ENCODE measurements at regions not wholly inside any gene's neighbourhood (a gene's known extent, or its start where the extent isn't known, plus 50 kb on each side); places are given as distances from the start of the nearest gene placed in this dataset.

DNA sequence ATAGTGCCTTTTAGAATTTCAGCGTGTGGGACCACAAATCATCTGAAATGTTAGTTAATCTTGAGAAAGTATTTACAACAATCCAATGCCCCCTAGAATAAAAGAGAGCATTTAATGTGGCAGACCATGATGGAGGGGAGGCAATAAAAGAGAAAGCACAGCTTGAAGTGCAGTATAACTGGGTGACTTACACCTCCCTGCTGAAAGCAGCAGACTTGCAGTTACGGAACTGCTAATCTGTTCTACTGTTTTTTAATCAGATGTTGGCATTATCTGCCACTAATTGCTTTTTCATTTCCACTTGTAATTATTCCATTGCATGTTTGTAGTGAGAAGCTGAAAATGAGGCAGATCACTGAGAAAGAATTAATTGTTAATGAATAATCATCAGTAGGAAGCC, 130.5 kb upstream of the ITGA4 start:
- H3K27ac ChIP-seq (ENCODE audit: low read depth, low read length): no peak overlapping the region
- H3K36me3 Mint-ChIP-seq (ENCODE audit: low read depth, unreplicated experiment): no peaks in the 10 kb centered on the region
- H3K79me2 ChIP-seq (ENCODE audit: insufficient read depth, low read length): no peaks in the 10 kb centered on the region
- H3K4me2 ChIP-seq (ENCODE audit: low read length): no peak overlapping the region
- H4K20me1 ChIP-seq (ENCODE audit: insufficient read depth, low read length): no peaks in the 10 kb centered on the region
- no peaks in the 10 kb centered on the region for H3K4me1 Mint-ChIP-seq (ENCODE audit: low read depth, unreplicated experiment)
- no peak overlapping the region for H3K4me3 Mint-ChIP-seq (ENCODE audit: unreplicated experiment)
- FAIRE-seq (no peak), DNase-seq (ENCODE audit: low read depth) (no peak)
- no peak overlapping the region for H3K4me3 ChIP-seq (ENCODE audit: insufficient read depth, low read depth, low read length)
- H3K27me3 Mint-ChIP-seq (ENCODE audit: low read depth, unreplicated experiment): no peaks in the 10 kb centered on the region
- no peaks in the 10 kb centered on the region for H3K9me3 Mint-ChIP-seq (ENCODE audit: unreplicated experiment)
- no peak overlapping the region for H2AFZ ChIP-seq (ENCODE audit: low read depth, low read length)
- H3K27me3 ChIP-seq (ENCODE audit: insufficient read depth, low read length): no peaks in the 10 kb centered on the region
- no peaks in the 10 kb centered on the region for H3K9me3 ChIP-seq (ENCODE audit: insufficient read depth, low read depth, low read length)
- no peak overlapping the region for H3K9ac ChIP-seq (ENCODE audit: low read length)
- H3K4me1 ChIP-seq (ENCODE audit: insufficient read depth, low read length): no peaks in the 10 kb centered on the region
- H3K36me3 ChIP-seq (ENCODE audit: insufficient read depth, low read length): no peaks in the 10 kb centered on the region
- H3K27ac Mint-ChIP-seq (ENCODE audit: unreplicated experiment): no peak overlapping the region
- TF ChIP-seq EZH2 (IDR thresholded peaks at IDR 0.05; ENCODE audit: insufficient read depth, low read length): no peak
- TF ChIP-seq, protein P1, sequence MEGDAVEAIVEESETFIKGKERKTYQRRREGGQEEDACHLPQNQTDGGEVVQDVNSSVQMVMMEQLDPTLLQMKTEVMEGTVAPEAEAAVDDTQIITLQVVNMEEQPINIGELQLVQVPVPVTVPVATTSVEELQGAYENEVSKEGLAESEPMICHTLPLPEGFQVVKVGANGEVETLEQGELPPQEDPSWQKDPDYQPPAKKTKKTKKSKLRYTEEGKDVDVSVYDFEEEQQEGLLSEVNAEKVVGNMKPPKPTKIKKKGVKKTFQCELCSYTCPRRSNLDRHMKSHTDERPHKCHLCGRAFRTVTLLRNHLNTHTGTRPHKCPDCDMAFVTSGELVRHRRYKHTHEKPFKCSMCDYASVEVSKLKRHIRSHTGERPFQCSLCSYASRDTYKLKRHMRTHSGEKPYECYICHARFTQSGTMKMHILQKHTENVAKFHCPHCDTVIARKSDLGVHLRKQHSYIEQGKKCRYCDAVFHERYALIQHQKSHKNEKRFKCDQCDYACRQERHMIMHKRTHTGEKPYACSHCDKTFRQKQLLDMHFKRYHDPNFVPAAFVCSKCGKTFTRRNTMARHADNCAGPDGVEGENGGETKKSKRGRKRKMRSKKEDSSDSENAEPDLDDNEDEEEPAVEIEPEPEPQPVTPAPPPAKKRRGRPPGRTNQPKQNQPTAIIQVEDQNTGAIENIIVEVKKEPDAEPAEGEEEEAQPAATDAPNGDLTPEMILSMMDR (IDR thresholded peaks at IDR 0.05; ENCODE audit: insufficient read depth, low read depth, low read length): no peak

DNA sequence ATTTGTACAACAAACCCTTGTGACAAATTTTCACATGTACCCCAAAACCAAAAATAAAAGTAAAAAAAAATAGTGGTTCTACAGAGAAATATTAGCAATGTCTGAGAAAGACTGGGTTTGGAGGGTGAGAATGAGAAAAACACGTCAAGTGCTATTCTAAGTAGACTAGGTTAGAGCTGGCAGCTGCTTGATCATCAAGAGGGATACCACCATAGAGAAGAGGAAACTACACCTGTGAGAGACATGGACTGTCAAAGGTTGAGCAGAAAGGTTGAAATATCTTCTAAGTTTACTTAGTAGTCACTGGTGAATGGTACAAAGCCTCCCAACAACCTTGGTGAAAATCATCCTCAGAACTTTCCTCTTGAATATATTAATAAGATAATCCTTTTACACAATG, 126.9 kb upstream of the ITGA4 start:
- H3K36me3 Mint-ChIP-seq (ENCODE audit: low read depth, unreplicated experiment): no peaks in the 10 kb centered on the region
- H3K4me3 Mint-ChIP-seq (ENCODE audit: unreplicated experiment): no peak overlapping the region
- TF ChIP-seq, protein P1 (IDR thresholded peaks at IDR 0.05; ENCODE audit: insufficient read depth, low read depth, low read length): no peak
- TF ChIP-seq EZH2 (IDR thresholded peaks at IDR 0.05; ENCODE audit: insufficient read depth, low read length): no peak
- Histone ChIP-seq H3K4me3 (ENCODE audit: insufficient read depth, low read depth, low read length) (no peak overlapping the region), H3K27me3 (ENCODE audit: insufficient read depth, low read length) (no peaks in the 10 kb centered on the region), H3K9me3 (ENCODE audit: insufficient read depth, low read depth, low read length) (no peaks in the 10 kb centered on the region), H3K4me1 (ENCODE audit: insufficient read depth, low read length) (no peaks in the 10 kb centered on the region), H3K4me2 (ENCODE audit: low read length) (no peak overlapping the region), H3K79me2 (ENCODE audit: insufficient read depth, low read length) (no peaks in the 10 kb centered on the region), H3K36me3 (ENCODE audit: insufficient read depth, low read length) (no peaks in the 10 kb centered on the region), H4K20me1 (ENCODE audit: insufficient read depth, low read length) (no peaks in the 10 kb centered on the region), H3K9ac (ENCODE audit: low read length) (no peak overlapping the region), H2AFZ (ENCODE audit: low read depth, low read length) (no peak overlapping the region), H3K27ac (ENCODE audit: low read depth, low read length) (no peak overlapping the region)
- H3K27me3 Mint-ChIP-seq (ENCODE audit: low read depth, unreplicated experiment): no peaks in the 10 kb centered on the region
- H3K4me1 Mint-ChIP-seq (ENCODE audit: low read depth, unreplicated experiment): no peaks in the 10 kb centered on the region
- no peak overlapping the region for H3K27ac Mint-ChIP-seq (ENCODE audit: unreplicated experiment)
- H3K9me3 Mint-ChIP-seq (ENCODE audit: unreplicated experiment): no peaks in the 10 kb centered on the region
- FAIRE-seq: no peak
- no peak for DNase-seq (ENCODE audit: low read depth)

DNA sequence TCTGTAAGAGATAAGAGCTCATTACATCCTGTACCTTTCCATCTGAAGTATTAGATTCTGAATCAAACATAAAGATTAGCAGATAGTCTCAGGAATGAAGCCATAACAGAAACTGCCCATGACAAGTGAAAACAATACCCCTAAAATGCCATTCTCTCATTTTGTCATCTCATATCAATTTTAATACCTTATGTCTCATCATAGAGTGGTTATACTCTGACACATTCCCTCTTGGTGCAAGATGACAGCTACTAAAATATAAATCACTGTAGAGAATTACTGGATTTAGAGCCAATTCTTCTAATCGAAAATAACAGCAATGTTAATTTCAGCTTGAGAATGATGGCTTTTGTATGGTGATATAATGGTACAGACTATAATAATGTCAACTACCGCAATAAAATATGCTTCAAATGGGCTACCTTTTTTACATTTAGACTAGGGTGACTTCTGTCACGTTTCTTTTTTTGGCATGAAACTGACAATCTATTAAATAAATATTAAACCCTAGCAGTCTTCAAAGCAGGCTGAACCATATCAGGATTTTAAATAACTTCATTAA, 125.1 kb upstream of the ITGA4 start:
- H3K79me2 ChIP-seq (ENCODE audit: insufficient read depth, low read length): no peaks in the 10 kb centered on the region
- no peaks in the 10 kb centered on the region for H3K27me3 Mint-ChIP-seq (ENCODE audit: low read depth, unreplicated experiment)
- no peak overlapping the region for H3K27ac ChIP-seq (ENCODE audit: low read depth, low read length)
- H4K20me1 ChIP-seq (ENCODE audit: insufficient read depth, low read length): no peaks in the 10 kb centered on the region
- no peaks in the 10 kb centered on the region for H3K27me3 ChIP-seq (ENCODE audit: insufficient read depth, low read length)
- H3K4me3 ChIP-seq (ENCODE audit: insufficient read depth, low read depth, low read length): no peak overlapping the region
- DNase-seq (ENCODE audit: low read depth): no peak
- H3K4me3 Mint-ChIP-seq (ENCODE audit: unreplicated experiment): no peak overlapping the region
- no peaks in the 10 kb centered on the region for H3K9me3 ChIP-seq (ENCODE audit: insufficient read depth, low read depth, low read length)
- no peak overlapping the region for H2AFZ ChIP-seq (ENCODE audit: low read depth, low read length)
- H3K27ac Mint-ChIP-seq (ENCODE audit: unreplicated experiment): no peak overlapping the region
- no peaks in the 10 kb centered on the region for H3K36me3 Mint-ChIP-seq (ENCODE audit: low read depth, unreplicated experiment)
- H3K36me3 ChIP-seq (ENCODE audit: insufficient read depth, low read length): no peaks in the 10 kb centered on the region
- H3K9me3 Mint-ChIP-seq (ENCODE audit: unreplicated experiment): no peaks in the 10 kb centered on the region
- H3K4me1 ChIP-seq (ENCODE audit: insufficient read depth, low read length): no peaks in the 10 kb centered on the region
- no peaks in the 10 kb centered on the region for H3K4me1 Mint-ChIP-seq (ENCODE audit: low read depth, unreplicated experiment)
- no peak overlapping the region for H3K4me2 ChIP-seq (ENCODE audit: low read length)
- FAIRE-seq: no peak
- no peak overlapping the region for H3K9ac ChIP-seq (ENCODE audit: low read length)
- TF ChIP-seq, protein P1 (IDR thresholded peaks at IDR 0.05; ENCODE audit: insufficient read depth, low read depth, low read length): no peak
- no peak for TF ChIP-seq EZH2 (IDR thresholded peaks at IDR 0.05; ENCODE audit: insufficient read depth, low read length)

Measured in astrocyte (in vitro differentiated cells and primary cell).